Tibial artery (tissue), 4 donors: ENCODE measurements at regions not wholly inside any gene's neighbourhood (a gene's known extent, or its start where the extent isn't known, plus 50 kb on each side); places are given as distances from the start of the nearest gene placed in this dataset.
"Not testable (repeated sequence)": the region's sequence is repeated elsewhere in the genome, so short reads cannot be mapped to it uniquely, and the experiment has no call there.

Source experiments
- DNase-seq, 2 donors: peaks; one replicate each; pipeline ENCODE4 v3.0.0-alpha.2; 2019
- H3K27ac ChIP-seq, 2 donors: fragments of 200-600 bp; sonication (generic) in 1 of 2; 1 replicate in 1 of 2; 2 replicates in 1 of 2; pipeline ENCODE4 v1.5.1; 2018 to 2019; ENCODE audit warnings: mild to moderate bottlenecking in 1 of 2
- H3K27me3 ChIP-seq, 2 donors: fragments of 200-600 bp; sonication (generic) in 1 of 2; one replicate each; pipeline versions ENCODE4 v1.5.1 to v1.6.0; 2016 to 2019
- H3K36me3 ChIP-seq, 3 donors: fragments of 200-600 bp; sonication (generic) in 2 of 3; one replicate each; pipeline ENCODE4 v1.5.1; 2016 to 2019; ENCODE audit warnings: mild to moderate bottlenecking in 2 of 3
- H3K4me1 ChIP-seq, 4 donors: fragments of 200-600 bp; sonication (generic) in 2 of 4; 1 replicate in 3 of 4; 2 replicates in 1 of 4; pipeline ENCODE4 v1.5.1; 2016 to 2019
- H3K4me3 ChIP-seq, 2 donors: fragments of 200-600 bp; sonication (generic) in 1 of 2; 1 replicate in 1 of 2; 2 replicates in 1 of 2; pipeline ENCODE4 v1.5.1; 2018 to 2019; ENCODE audit warnings: mild to moderate bottlenecking in 2 of 2
- H3K9me3 ChIP-seq, 3 donors: fragments of 200-600 bp; sonication (generic) in 1 of 3; one replicate each; pipeline ENCODE4 v1.5.1; 2016 to 2019
- intact Hi-C: fragments of 100-400 bp; cut with DNase I; formaldehyde crosslinking; loops from one replicate; pipeline ENCODE4 v1.15.0; 2023; ENCODE audit warnings: low total_unique reads
- TF ChIP-seq, protein P1 (sequence below), 2 experiments: fragments of 200-600 bp in 1 of 2; fragments of 450-650 bp in 1 of 2; IDR thresholded peaks; one replicate each; pipeline ENCODE4 v1.5.1; 2017 to 2019; ENCODE audit warnings: antibody characterized with exemption in 2 of 2, mild to moderate bottlenecking in 1 of 2, moderate library complexity in 1 of 2

DNA sequence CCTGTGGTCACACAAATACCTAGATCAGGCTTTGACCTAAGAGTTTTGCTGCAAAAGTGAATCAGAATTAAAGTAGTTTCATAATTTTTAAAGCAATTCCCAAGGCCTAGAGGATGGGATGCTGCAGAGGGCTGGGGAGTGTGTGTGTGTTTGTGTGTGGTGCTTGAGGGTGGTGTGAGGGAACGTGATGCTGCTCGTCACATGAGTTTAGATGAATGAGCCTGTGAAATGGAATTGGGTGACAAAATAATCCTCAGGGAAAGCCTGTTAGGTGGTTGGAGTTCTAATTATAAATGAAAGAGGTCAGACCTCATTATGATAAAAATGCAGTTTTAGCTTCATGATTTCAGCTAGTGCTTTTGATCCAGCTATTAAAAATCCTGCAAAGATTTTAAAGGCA, 87.5 kb upstream of the TMEM170B start:
- no peak overlapping the region for H3K4me3 ChIP-seq
- TF ChIP-seq, protein P1, sequence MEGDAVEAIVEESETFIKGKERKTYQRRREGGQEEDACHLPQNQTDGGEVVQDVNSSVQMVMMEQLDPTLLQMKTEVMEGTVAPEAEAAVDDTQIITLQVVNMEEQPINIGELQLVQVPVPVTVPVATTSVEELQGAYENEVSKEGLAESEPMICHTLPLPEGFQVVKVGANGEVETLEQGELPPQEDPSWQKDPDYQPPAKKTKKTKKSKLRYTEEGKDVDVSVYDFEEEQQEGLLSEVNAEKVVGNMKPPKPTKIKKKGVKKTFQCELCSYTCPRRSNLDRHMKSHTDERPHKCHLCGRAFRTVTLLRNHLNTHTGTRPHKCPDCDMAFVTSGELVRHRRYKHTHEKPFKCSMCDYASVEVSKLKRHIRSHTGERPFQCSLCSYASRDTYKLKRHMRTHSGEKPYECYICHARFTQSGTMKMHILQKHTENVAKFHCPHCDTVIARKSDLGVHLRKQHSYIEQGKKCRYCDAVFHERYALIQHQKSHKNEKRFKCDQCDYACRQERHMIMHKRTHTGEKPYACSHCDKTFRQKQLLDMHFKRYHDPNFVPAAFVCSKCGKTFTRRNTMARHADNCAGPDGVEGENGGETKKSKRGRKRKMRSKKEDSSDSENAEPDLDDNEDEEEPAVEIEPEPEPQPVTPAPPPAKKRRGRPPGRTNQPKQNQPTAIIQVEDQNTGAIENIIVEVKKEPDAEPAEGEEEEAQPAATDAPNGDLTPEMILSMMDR (IDR thresholded peaks at IDR 0.05): no peak
- no peaks in the 10 kb centered on the region for H3K9me3 ChIP-seq
- no peaks in the 10 kb centered on the region for H3K27me3 ChIP-seq
- no peak overlapping the region for H3K27ac ChIP-seq
- no peak for DNase-seq
- H3K36me3 ChIP-seq: no peaks in the 10 kb centered on the region
- H3K4me1 ChIP-seq: no peaks in the 10 kb centered on the region
- intact Hi-C loops: no loop called here

DNA sequence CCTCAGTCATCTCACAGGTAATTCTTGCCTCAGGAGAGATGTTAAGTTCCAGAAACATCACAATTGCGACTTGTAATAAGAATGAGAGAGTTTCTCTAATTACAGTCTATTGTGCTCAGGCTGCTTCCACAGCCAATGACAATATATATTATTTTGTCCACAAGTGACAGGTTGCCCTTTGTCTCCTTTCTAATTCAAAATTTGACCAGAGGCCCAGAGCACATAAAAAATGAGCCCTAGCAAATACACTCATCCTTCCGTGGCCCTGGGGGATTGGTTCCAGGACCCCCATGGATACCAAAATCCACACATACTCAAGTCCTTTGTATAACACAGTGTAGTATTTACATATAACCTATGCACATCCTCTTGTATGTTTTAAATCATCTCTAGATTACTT, 88.1 kb upstream of the TMEM170B start:
- TF ChIP-seq, protein P1 (IDR thresholded peaks at IDR 0.05): no peak
- no peak overlapping the region for H3K4me3 ChIP-seq
- H3K9me3 ChIP-seq: no peaks in the 10 kb centered on the region
- H3K4me1 ChIP-seq: no peaks in the 10 kb centered on the region
- no peaks in the 10 kb centered on the region for H3K27me3 ChIP-seq
- H3K36me3 ChIP-seq: no peaks in the 10 kb centered on the region
- no peak overlapping the region for H3K27ac ChIP-seq
- no peak for DNase-seq
- intact Hi-C loops: no loop called here

DNA sequence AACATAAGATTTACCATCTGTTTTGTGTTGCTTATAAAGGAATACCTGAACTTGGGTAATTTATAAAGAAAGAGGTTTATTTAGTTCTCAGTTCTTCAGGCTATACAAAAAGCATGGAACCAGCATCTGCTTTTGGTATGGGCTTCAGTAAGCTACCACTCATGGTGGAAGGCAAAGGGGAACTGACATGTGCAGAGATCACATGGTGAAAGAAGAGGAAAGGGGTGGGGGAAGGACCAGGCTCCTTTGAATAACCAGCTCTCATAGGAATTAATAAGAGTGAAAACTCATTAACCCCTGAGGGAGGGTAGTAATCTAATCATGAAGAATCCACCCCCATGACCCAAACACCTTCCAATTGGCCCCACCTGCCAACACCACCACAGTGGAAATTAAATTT, 89.5 kb upstream of the TMEM170B start:
- TF ChIP-seq, protein P1 (IDR thresholded peaks at IDR 0.05): no peak
- no peak for DNase-seq
- H3K27me3 ChIP-seq: no peaks in the 10 kb centered on the region
- H3K27ac ChIP-seq: no peak overlapping the region
- no peaks in the 10 kb centered on the region for H3K36me3 ChIP-seq
- intact Hi-C loops: no loop called here
- no peak overlapping the region for H3K4me3 ChIP-seq
- H3K4me1 ChIP-seq: no peaks in the 10 kb centered on the region
- no peaks in the 10 kb centered on the region for H3K9me3 ChIP-seq

DNA sequence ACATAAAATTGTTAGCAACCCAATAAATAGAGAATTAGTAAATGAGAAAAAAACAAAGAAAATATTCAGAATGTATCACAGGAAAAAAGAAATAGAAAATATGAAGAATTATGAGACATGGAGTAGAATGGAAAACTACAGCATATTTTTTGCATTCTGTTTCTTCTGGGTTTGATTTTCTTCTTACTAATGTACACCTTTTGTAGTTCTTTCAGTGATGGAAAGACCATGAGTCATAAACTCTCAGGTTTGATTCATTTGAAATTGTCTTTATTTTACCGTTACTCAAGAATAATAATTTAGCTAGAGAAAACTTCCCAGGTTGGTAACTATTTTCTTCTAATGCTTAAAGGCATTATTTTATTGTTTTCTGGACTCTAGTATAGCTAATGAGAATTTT, 90.3 kb upstream of the TMEM170B start:
- Histone ChIP-seq H3K27ac (no peak overlapping the region), H3K4me1 (no peaks in the 10 kb centered on the region), H3K27me3 (no peaks in the 10 kb centered on the region), H3K9me3 (no peaks in the 10 kb centered on the region), H3K36me3 (no peaks in the 10 kb centered on the region), H3K4me3 (no peak overlapping the region)
- TF ChIP-seq, protein P1 (IDR thresholded peaks at IDR 0.05): no peak
- intact Hi-C loops: no loop called here
- no peak for DNase-seq

DNA sequence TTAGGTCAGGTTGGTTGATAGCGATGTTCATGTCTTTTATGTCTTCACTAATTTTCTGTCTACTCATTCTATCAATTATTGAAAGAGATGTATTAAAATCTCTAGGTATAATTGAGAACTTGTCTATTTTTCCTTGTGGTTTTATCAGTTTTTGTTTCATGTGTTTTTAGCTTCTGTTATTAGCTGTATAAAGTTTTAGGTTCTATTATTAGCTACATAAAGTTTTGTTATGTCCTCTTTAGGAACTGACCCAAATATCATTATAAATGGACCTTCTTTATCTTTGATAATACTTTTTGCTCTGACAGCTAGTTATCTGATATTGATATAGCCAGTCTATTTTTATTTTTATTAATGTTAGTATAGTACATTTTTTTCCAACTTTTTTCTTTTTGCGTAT, 92.4 kb upstream of the TMEM170B start:
- Histone ChIP-seq H3K27ac (no peak overlapping the region), H3K36me3 (no peaks in the 10 kb centered on the region), H3K4me3 (no peak overlapping the region), H3K4me1 (no peaks in the 10 kb centered on the region), H3K27me3 (no peaks in the 10 kb centered on the region), H3K9me3 (no peaks in the 10 kb centered on the region)
- TF ChIP-seq, protein P1 (IDR thresholded peaks at IDR 0.05): no peak
- DNase-seq: no peak
- intact Hi-C loops: no loop called here

DNA sequence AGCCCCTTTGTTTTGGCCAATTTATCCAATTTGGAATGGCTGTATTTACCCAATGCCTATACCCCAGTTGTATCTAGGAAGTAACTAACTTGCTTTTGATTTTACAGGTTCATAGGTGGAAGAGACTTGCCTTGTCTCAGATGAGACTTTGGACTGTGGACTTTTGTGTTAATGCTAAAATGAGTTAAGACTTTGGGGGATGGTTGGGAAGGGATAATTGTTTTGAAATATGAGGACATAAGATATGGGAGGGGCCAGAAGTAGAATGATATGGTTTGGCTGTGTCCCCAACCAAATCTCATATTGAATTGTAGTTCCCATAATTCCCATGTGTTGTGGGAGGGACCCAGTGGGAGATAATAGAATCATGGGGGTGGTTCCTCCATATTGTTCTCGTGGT, 94.4 kb upstream of the TMEM170B start:
- H3K27ac ChIP-seq, DNase-seq, H3K4me3 ChIP-seq, H3K9me3 ChIP-seq, H3K4me1 ChIP-seq, H3K36me3 ChIP-seq, H3K27me3 ChIP-seq, intact Hi-C loops: not testable (repeated sequence)
